K562 (cell line): ENCODE measurements at regions not wholly inside any gene's neighbourhood (a gene's known extent, or its start where the extent isn't known, plus 50 kb on each side); places are given as distances from the start of the nearest gene placed in this dataset.

Experiments used
- CBFB ChIP-seq: sonication (generic); formaldehyde crosslinking; IDR thresholded peaks from 2 replicates; pipeline ENCODE4 v1.4.0; 2020; ENCODE audit warnings: mild to moderate bottlenecking, missing genetic modification reagents
- CEBPB ChIP-seq: fragments of 450-650 bp; IDR thresholded peaks from 2 replicates; pipeline ENCODE4 v1.6.1; 2016; ENCODE audit warnings: missing genetic modification characterization, missing compliant biosample characterization
- ELK1 ChIP-seq: sonication (generic); formaldehyde crosslinking; IDR thresholded peaks from 2 replicates; pipeline ENCODE4 v1.8.1; 2022; ENCODE audit warnings: missing genetic modification reagents
- ETS1 ChIP-seq: conservative IDR thresholded peaks from 2 replicates; pipeline ENCODE4 v1.6.1; 2011; ENCODE audit warnings: low read depth, mild to moderate bottlenecking, low read length; ENCODE audit not compliant: control insufficient read depth
- HDAC2 ChIP-seq: fragments of 450-650 bp; IDR thresholded peaks from 2 replicates; pipeline ENCODE4 v1.6.1; 2016; ENCODE audit warnings: mild to moderate bottlenecking
- ILK ChIP-seq: fragments of 450-650 bp; IDR thresholded peaks from 2 replicates; pipeline ENCODE4 v1.6.1; 2016; ENCODE audit warnings: missing genetic modification characterization, low read depth, mild to moderate bottlenecking, missing compliant biosample characterization, moderate library complexity, borderline replicate concordance
- KLF13 ChIP-seq: fragments of 450-650 bp; IDR thresholded peaks from 2 replicates; pipeline ENCODE4 v1.6.1; 2016; ENCODE audit warnings: missing genetic modification characterization, low read depth, mild to moderate bottlenecking, missing compliant biosample characterization, moderate library complexity, borderline replicate concordance
- MBD2 ChIP-seq: sonication (generic); IDR thresholded peaks from 2 replicates; pipeline ENCODE4 v1.6.1; 2016; ENCODE audit warnings: low read depth, borderline replicate concordance
- MEF2D ChIP-seq: conservative IDR thresholded peaks from 2 replicates; pipeline ENCODE4 v1.6.1; 2016; ENCODE audit warnings: low read depth, missing genetic modification characterization, missing compliant biosample characterization
- MYBL2 ChIP-seq, 2 experiments: fragments of 450-650 bp in 1 of 2; sonication (generic) in 1 of 2; formaldehyde crosslinking in 1 of 2; IDR thresholded peaks; 2 replicates each; pipeline versions ENCODE4 v1.6.1 to v1.8.1; 2017 to 2022; ENCODE audit warnings: borderline replicate concordance in 1 of 2, inconsistent platforms in 1 of 2, low read depth in 1 of 2, mild to moderate bottlenecking in 1 of 2, missing genetic modification reagents in 1 of 2, moderate library complexity in 1 of 2
- NELFE ChIP-seq: IDR thresholded peaks from 2 replicates; pipeline ENCODE4 v1.6.1; 2011; ENCODE audit warnings: mild to moderate bottlenecking; ENCODE audit not compliant: insufficient read depth, insufficient read length
- POLR2A ChIP-seq: fragments of 450-650 bp; conservative IDR thresholded peaks from 2 replicates; pipeline ENCODE4 v1.6.1; 2016
- PTTG1 ChIP-seq: fragments of 450-650 bp; IDR thresholded peaks from 2 replicates; pipeline ENCODE4 v1.6.1; 2016; ENCODE audit warnings: low read depth, mild to moderate bottlenecking, missing genetic modification characterization, missing compliant biosample characterization
- SRF ChIP-seq, 2 experiments: fragments of 250-450, 450-650 bp in 1 of 2; sonication (Bioruptor Pico) in 1 of 2; sonication (generic) in 1 of 2; formaldehyde crosslinking; IDR thresholded peaks; 2 replicates each; pipeline versions ENCODE4 v1.5.0 to v1.5.1; 2020 to 2022; ENCODE audit warnings: mild to moderate bottlenecking in 1 of 2, missing genetic modification reagents in 1 of 2
- TEAD4 ChIP-seq, 2 experiments: sonication (generic) in 1 of 2; formaldehyde crosslinking in 1 of 2; IDR thresholded peaks; 2 replicates each; pipeline versions ENCODE4 v1.6.1 to v1.8.0; 2012 to 2022; ENCODE audit warnings: borderline replicate concordance in 1 of 2, inconsistent platforms in 1 of 2, low read length in 1 of 2, mild to moderate bottlenecking in 1 of 2, missing genetic modification reagents in 1 of 2
- TOE1 ChIP-seq, 2 experiments: fragments of 450-650 bp in 1 of 2; sonication (generic) in 1 of 2; formaldehyde crosslinking in 1 of 2; IDR thresholded peaks; 2 replicates each; pipeline versions ENCODE4 v1.7.1 to v1.8.0; 2016 to 2022; ENCODE audit warnings: borderline replicate concordance in 2 of 2, mild to moderate bottlenecking in 2 of 2, antibody characterized with exemption in 1 of 2, inconsistent platforms in 1 of 2, low read depth in 1 of 2, missing genetic modification reagents in 1 of 2, moderate library complexity in 1 of 2
- XRCC5 ChIP-seq: fragments of 200-400 bp; formaldehyde crosslinking; IDR thresholded peaks from 2 replicates; pipeline ENCODE4 v1.6.1; 2017; ENCODE audit warnings: low read depth, mild to moderate bottlenecking, low read length
- ZBTB1 ChIP-seq: sonication (generic); formaldehyde crosslinking; IDR thresholded peaks from 2 replicates; pipeline ENCODE4 v1.8.1; 2023; ENCODE audit warnings: missing genetic modification reagents, low read depth, mild to moderate bottlenecking, borderline replicate concordance
- ZBTB5 ChIP-seq: fragments of 450-650 bp; IDR thresholded peaks from 2 replicates; pipeline ENCODE4 v1.6.1; 2017; ENCODE audit warnings: antibody characterized with exemption
- ZNF232 ChIP-seq: sonication (generic); formaldehyde crosslinking; IDR thresholded peaks from 2 replicates; pipeline ENCODE4 v1.8.0; 2022; ENCODE audit warnings: mild to moderate bottlenecking, missing genetic modification reagents
- ZNF354B ChIP-seq: fragments of 250-450 bp; sonication (Bioruptor Pico); IDR thresholded peaks from 2 replicates; pipeline ENCODE4 v1.4.0; 2020
- ZNF586 ChIP-seq: fragments of 450-650 bp; formaldehyde crosslinking; conservative IDR thresholded peaks from 2 replicates; pipeline ENCODE4 v1.4.0; 2020; ENCODE audit warnings: mild to moderate bottlenecking, moderate library complexity
- ZNF75A ChIP-seq: fragments of 450-650 bp; formaldehyde crosslinking; IDR thresholded peaks from 2 replicates; pipeline ENCODE4 v1.4.0; 2020; ENCODE audit warnings: mild to moderate bottlenecking

GRCh38 chr15:31435261-31435911 is 108.8 kb downstream of the KLF13 start (continued):
- TF ChIP-seq MEF2D (tag) (no peak), ZNF354B (CRISPR knock-in tag) (no peak), SRF (CRISPR knock-in tag; IDR thresholded peaks at IDR 0.05) (no peak), ZNF75A (CRISPR knock-in tag) (no peak), PTTG1 (tag) (no peak), TOE1 (IDR thresholded peaks at IDR 0.05; ENCODE audit: borderline replicate concordance) (peak; percentile 50; the same call in 1 of the 2 replicates), TOE1 (CRISPR knock-in tag; IDR thresholded peaks at IDR 0.05; ENCODE audit: borderline replicate concordance, low read depth) (no peak), HDAC2 (no peak), ELK1 (no peak), XRCC5 (peak; percentile 28; the same call in 1 of the 2 replicates), ZNF232 (CRISPR knock-in tag) (no peak), TEAD4 (IDR thresholded peaks at IDR 0.05; ENCODE audit: low read length) (no peak), TEAD4 (CRISPR knock-in tag; IDR thresholded peaks at IDR 0.05; ENCODE audit: borderline replicate concordance) (no peak), ZNF586 (CRISPR knock-in tag) (no peak), CEBPB (tag) (peak; percentile 84), ZBTB5 (no peak), MYBL2 (IDR thresholded peaks at IDR 0.05; ENCODE audit: low read depth) (no peak), MYBL2 (CRISPR knock-in tag; IDR thresholded peaks at IDR 0.05; ENCODE audit: borderline replicate concordance) (no peak), ZBTB1 (no peak), KLF13 (tag) (no peak), NELFE (no peak), POLR2A (no peak), CBFB (CRISPR knock-in tag) (no peak), MBD2 (no peak), ETS1 (no peak), ILK (tag) (no peak)
